HCT116 (cell line): ENCODE measurements at regions not wholly inside any gene's neighbourhood (a gene's known extent, or its start where the extent isn't known, plus 50 kb on each side); places are given as distances from the start of the nearest gene placed in this dataset.

Experiments used
- ATAC-seq: fragments of 200-7000 bp; cut with Tn5 transposase; 2 replicates; pipeline ENCODE4 v1.9.1; 2020; ENCODE audit warnings: mild to moderate bottlenecking, moderate library complexity
- BruUV-seq: library from RNA; stranded (reverse); fragments of 400-500 nt; replicated peaks from 2 replicates; lab custom pipeline; 2021; lab: Mats Ljungman, UMichigan
- CTCF ChIA-PET: fragments of 300-600 bp; sonication (Branson Sonifier 250); formaldehyde crosslinking; loops from one replicate; lab custom pipeline; 2021; ENCODE audit warnings: antibody characterized with exemption; lab: Charles Lee
- POLR2A ChIA-PET: fragments of 300-600, 350-600 bp; sonication (Branson Sonifier 250); formaldehyde crosslinking; loops from one replicate; lab custom pipeline; 2021; ENCODE audit warnings: antibody characterized with exemption; lab: Charles Lee
- RAD21 ChIA-PET, 2 experiments: fragments of 300-600 bp; sonication (Branson Sonifier 250); formaldehyde crosslinking; loops; one replicate each; lab custom pipeline; 2023; ENCODE audit warnings: low total read pairs in 2 of 2; ENCODE audit not compliant: uncharacterized antibody in 2 of 2, unreplicated experiment in 2 of 2, low non-redundant PET in 1 of 2; lab: Charles Lee
- DNase-seq: peaks from one replicate; pipeline ENCODE4 v3.0.0-alpha.2; 2010; ENCODE audit warnings: low read depth, low spot score
- H2AFZ ChIP-seq: fragments of 200-600 bp; shearing (Covaris generic), sonication (generic); 2 replicates; pipeline ENCODE4 v1.6.1; 2017; ENCODE audit warnings: low read depth, mixed run types, mixed read lengths, antibody characterized with exemption, low read length; ENCODE audit not compliant: poor library complexity, severe bottlenecking
- H3K27ac ChIP-seq: 2 replicates; pipeline ENCODE4 v1.5.1; 2012; ENCODE audit warnings: low read depth, low read length
- H3K27me3 ChIP-seq: fragments of 200-600 bp; sonication (generic); 2 replicates; pipeline ENCODE4 v1.6.1; 2016; ENCODE audit warnings: mixed run types, low read length, mixed read lengths; ENCODE audit not compliant: insufficient read depth
- H3K36me3 ChIP-seq, 2 experiments: fragments of 200-500 bp in 1 of 2; fragments of 200-600 bp in 1 of 2; sonication (Bioruptor generic) in 1 of 2; sonication (generic) in 1 of 2; 2 replicates each; pipeline versions ENCODE4 v1.5.1 to v1.6.1; 2014 to 2016; ENCODE audit warnings: low read length in 2 of 2, inconsistent platforms in 1 of 2, mixed read lengths in 1 of 2, mixed run types in 1 of 2; ENCODE audit not compliant: insufficient read depth in 2 of 2, control insufficient read depth in 1 of 2
- H3K4me1 ChIP-seq, 2 experiments: fragments of 200-600 bp in 1 of 2; sonication (generic) in 1 of 2; 2 replicates each; pipeline versions ENCODE4 v1.5.1 to v1.6.1; 2012 to 2017; ENCODE audit warnings: low read length in 2 of 2, inconsistent platforms in 1 of 2, mild to moderate bottlenecking in 1 of 2, mixed read lengths in 1 of 2, mixed run types in 1 of 2, moderate library complexity in 1 of 2; ENCODE audit not compliant: insufficient read depth in 2 of 2, control insufficient read depth in 1 of 2
- H3K4me2 ChIP-seq: fragments of 200-600 bp; sonication (generic); 2 replicates; pipeline ENCODE4 v1.6.1; 2017; ENCODE audit warnings: mixed run types, low read length, mixed read lengths
- H3K4me3 ChIP-seq, 2 experiments: fragments of 200-600 bp in 1 of 2; sonication (generic) in 1 of 2; replicated peaks in 1 of 2; 2 replicates each; pipeline ENCODE4 v1.5.1; 2011 to 2016; ENCODE audit warnings: low read length in 2 of 2, control low read depth in 1 of 2, low read depth in 1 of 2, mild to moderate bottlenecking in 1 of 2, mixed read lengths in 1 of 2, mixed run types in 1 of 2
- H3K79me2 ChIP-seq: fragments of 200-600 bp; sonication (generic); 2 replicates; pipeline ENCODE4 v1.6.1; 2017; ENCODE audit warnings: mild to moderate bottlenecking, mixed run types, low read length, moderate library complexity, mixed read lengths; ENCODE audit not compliant: insufficient read depth
- H3K9ac ChIP-seq: fragments of 200-600 bp; sonication (generic); 2 replicates; pipeline ENCODE4 v1.6.1; 2016; ENCODE audit warnings: low read length, mixed read lengths
- H3K9me2 ChIP-seq: fragments of 200-600 bp; sonication (generic), shearing (Covaris generic); 2 replicates; pipeline ENCODE4 v1.6.1; 2017; ENCODE audit warnings: mixed run types, mild to moderate bottlenecking, moderate library complexity; ENCODE audit not compliant: insufficient read depth
- H3K9me3 ChIP-seq, 2 experiments: fragments of 200-500 bp in 1 of 2; fragments of 200-600 bp in 1 of 2; sonication (Bioruptor generic) in 1 of 2; sonication (generic) in 1 of 2; 2 replicates each; pipeline ENCODE4 v1.6.1; 2014 to 2017; ENCODE audit warnings: low read length in 2 of 2, mixed read lengths in 2 of 2, inconsistent platforms in 1 of 2, low read depth in 1 of 2, mild to moderate bottlenecking in 1 of 2, mixed run types in 1 of 2, moderate library complexity in 1 of 2; ENCODE audit not compliant: control insufficient read depth in 1 of 2, insufficient read depth in 1 of 2
- H4K20me1 ChIP-seq: fragments of 200-600 bp; sonication (generic), shearing (Covaris generic); 2 replicates; pipeline ENCODE4 v1.6.1; 2017; ENCODE audit warnings: mixed run types, mild to moderate bottlenecking, moderate library complexity; ENCODE audit not compliant: insufficient read depth
- CBX3 ChIP-seq: IDR thresholded peaks from 2 replicates; pipeline ENCODE4 v1.6.1; 2012; ENCODE audit warnings: low read depth
- EZH2phosphoT487 ChIP-seq: fragments of 200-600 bp; IDR thresholded peaks from 2 replicates; pipeline ENCODE4 v1.6.1; 2018; ENCODE audit warnings: antibody characterized with exemption, borderline replicate concordance
- FOSL1 ChIP-seq: IDR thresholded peaks from 2 replicates; pipeline ENCODE4 v1.6.1; 2012; ENCODE audit warnings: low read depth
- RAD21 ChIP-seq: IDR thresholded peaks from 2 replicates; pipeline ENCODE4 v1.6.1; 2012; ENCODE audit warnings: low read depth, mild to moderate bottlenecking
- SRF ChIP-seq: IDR thresholded peaks from 2 replicates; pipeline ENCODE4 v1.6.1; 2012; ENCODE audit warnings: low read depth
- ZNF274 ChIP-seq: fragments of 200-500 bp; sonication (Bioruptor generic); IDR thresholded peaks from 2 replicates; pipeline ENCODE4 v1.6.1; 2014; ENCODE audit warnings: mild to moderate bottlenecking, low read depth, low read length, inconsistent platforms
- intact Hi-C: fragments of 100-400 bp; cut with micrococcal nuclease; formaldehyde crosslinking; loops from 2 replicates; pipeline ENCODE4 v1.10.0; 2022
- TF ChIP-seq, protein P1 (sequence below), 3 experiments: fragments of 200-600 bp in 1 of 3; sonication (generic) in 1 of 3; IDR thresholded peaks in 2 of 3; conservative IDR thresholded peaks in 1 of 3; 2 replicates each; pipeline ENCODE4 v1.5.1; 2012 to 2017; ENCODE audit warnings: low read depth in 2 of 3, low read length in 2 of 3, antibody characterized with exemption in 1 of 3, borderline replicate concordance in 1 of 3, control low read depth in 1 of 3, mild to moderate bottlenecking in 1 of 3, mixed read lengths in 1 of 3, mixed run types in 1 of 3, moderate library complexity in 1 of 3; ENCODE audit not compliant: insufficient read depth in 1 of 3
- TF ChIP-seq, protein P2 (sequence below): IDR thresholded peaks from 2 replicates; pipeline ENCODE4 v1.6.1; 2012

DNA sequence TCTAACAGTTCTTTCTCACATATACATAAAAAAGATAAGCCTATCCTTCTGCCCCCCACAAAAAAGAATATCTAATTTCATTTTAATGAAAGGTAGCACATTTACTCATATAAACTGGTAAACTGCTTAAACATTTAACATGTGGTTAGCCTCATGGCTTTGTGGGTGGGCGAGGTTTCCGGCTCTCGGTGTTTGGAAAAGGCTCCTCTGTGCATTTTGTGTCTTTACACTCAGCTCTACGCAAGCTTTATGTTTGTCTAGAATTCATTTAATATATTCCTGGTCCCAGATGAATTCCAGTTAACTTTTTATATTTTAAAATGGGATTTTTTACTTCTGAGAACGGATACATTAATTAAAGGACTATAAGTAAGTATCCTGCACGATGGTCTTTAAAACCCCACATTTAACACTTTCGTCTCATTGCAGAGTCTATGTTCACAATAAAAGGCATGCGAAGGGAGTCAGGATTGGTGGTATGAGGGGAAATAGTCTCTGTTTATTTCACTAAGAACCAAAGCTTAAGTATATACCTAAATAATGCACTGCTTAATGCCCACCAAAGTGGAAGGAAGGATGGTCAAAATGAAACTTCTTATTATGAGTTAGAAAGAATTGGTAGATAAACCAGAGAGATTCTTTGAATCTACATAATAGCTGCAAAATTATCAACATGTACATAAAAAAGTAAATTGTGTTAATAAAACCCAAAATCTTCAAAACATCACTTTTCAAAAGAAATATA is 197.2 kb downstream of the CRPPA start:
- H2AFZ ChIP-seq: no peak overlapping the region
- RAD21 ChIA-PET: no interaction called here
- H3K4me3 ChIP-seq: no peak overlapping the region
- H3K27ac ChIP-seq: no peak overlapping the region
- no peaks in the 10 kb centered on the region for H3K9me3 ChIP-seq
- POLR2A ChIA-PET: no interaction called here
- CTCF ChIA-PET: no interaction called here
- ATAC-seq (no peak), DNase-seq (no peak)
- H3K4me1 ChIP-seq: no peaks in the 10 kb centered on the region
- H3K79me2 ChIP-seq: no peaks in the 10 kb centered on the region
- H4K20me1 ChIP-seq: no peaks in the 10 kb centered on the region
- no peak overlapping the region for H3K4me2 ChIP-seq
- TF ChIP-seq RAD21 (no peak), FOSL1 (no peak), CBX3 (no peak), SRF (no peak), ZNF274 (no peak), EZH2phosphoT487 (no peak)
- TF ChIP-seq, protein P1, sequence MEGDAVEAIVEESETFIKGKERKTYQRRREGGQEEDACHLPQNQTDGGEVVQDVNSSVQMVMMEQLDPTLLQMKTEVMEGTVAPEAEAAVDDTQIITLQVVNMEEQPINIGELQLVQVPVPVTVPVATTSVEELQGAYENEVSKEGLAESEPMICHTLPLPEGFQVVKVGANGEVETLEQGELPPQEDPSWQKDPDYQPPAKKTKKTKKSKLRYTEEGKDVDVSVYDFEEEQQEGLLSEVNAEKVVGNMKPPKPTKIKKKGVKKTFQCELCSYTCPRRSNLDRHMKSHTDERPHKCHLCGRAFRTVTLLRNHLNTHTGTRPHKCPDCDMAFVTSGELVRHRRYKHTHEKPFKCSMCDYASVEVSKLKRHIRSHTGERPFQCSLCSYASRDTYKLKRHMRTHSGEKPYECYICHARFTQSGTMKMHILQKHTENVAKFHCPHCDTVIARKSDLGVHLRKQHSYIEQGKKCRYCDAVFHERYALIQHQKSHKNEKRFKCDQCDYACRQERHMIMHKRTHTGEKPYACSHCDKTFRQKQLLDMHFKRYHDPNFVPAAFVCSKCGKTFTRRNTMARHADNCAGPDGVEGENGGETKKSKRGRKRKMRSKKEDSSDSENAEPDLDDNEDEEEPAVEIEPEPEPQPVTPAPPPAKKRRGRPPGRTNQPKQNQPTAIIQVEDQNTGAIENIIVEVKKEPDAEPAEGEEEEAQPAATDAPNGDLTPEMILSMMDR (IDR thresholded peaks at IDR 0.05 in 2 of 3, conservative IDR thresholded peaks at IDR 0.05 in 1 of 3; ENCODE audit: borderline replicate concordance in 1 of 3, insufficient read depth in 1 of 3, low read depth in 2 of 3, low read length in 2 of 3): no peak
- TF ChIP-seq, protein P2, sequence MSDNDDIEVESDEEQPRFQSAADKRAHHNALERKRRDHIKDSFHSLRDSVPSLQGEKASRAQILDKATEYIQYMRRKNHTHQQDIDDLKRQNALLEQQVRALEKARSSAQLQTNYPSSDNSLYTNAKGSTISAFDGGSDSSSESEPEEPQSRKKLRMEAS: no peak
- no TSS peak for BruUV-seq
- H3K9me2 ChIP-seq: 0 out of 2 replicates have a peak, but pooled peaks cover 3% of the 10 kb centered on the region
- intact Hi-C loops: no loop called here
- H3K9ac ChIP-seq: no peak overlapping the region
- H3K36me3 ChIP-seq: no peaks in the 10 kb centered on the region
- H3K27me3 ChIP-seq: no peaks in the 10 kb centered on the region
